ENCODE measurements at regions not wholly inside any gene's neighbourhood (a gene's known extent, or its start where the extent isn't known, plus 50 kb on each side); places are given as distances from the start of the nearest gene placed in this dataset.

GRCh38 chr3:13161021-13161759 lies 88.0 kb upstream of the IQSEC1 start:
- Mint-ChIP-seq H3K27me3 (ENCODE audit: unreplicated experiment) (peaks cover 13% of the 10 kb centered on the region), H3K9me3 (ENCODE audit: unreplicated experiment) (peaks cover 3% of the 10 kb centered on the region), H3K36me3 (ENCODE audit: low read depth, unreplicated experiment) (peaks cover 35% of the 10 kb centered on the region), H3K27ac (ENCODE audit: unreplicated experiment) (no peak overlapping the region), H3K4me3 (ENCODE audit: unreplicated experiment) (no peak overlapping the region), H3K4me1 (ENCODE audit: unreplicated experiment) (peaks cover 19% of the 10 kb centered on the region)
- TF ChIP-seq, protein P1, sequence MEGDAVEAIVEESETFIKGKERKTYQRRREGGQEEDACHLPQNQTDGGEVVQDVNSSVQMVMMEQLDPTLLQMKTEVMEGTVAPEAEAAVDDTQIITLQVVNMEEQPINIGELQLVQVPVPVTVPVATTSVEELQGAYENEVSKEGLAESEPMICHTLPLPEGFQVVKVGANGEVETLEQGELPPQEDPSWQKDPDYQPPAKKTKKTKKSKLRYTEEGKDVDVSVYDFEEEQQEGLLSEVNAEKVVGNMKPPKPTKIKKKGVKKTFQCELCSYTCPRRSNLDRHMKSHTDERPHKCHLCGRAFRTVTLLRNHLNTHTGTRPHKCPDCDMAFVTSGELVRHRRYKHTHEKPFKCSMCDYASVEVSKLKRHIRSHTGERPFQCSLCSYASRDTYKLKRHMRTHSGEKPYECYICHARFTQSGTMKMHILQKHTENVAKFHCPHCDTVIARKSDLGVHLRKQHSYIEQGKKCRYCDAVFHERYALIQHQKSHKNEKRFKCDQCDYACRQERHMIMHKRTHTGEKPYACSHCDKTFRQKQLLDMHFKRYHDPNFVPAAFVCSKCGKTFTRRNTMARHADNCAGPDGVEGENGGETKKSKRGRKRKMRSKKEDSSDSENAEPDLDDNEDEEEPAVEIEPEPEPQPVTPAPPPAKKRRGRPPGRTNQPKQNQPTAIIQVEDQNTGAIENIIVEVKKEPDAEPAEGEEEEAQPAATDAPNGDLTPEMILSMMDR (IDR thresholded peaks at IDR 0.05; ENCODE audit: unreplicated experiment): no peak
- DNase-seq (ENCODE audit: low spot score): no peak

DNA sequence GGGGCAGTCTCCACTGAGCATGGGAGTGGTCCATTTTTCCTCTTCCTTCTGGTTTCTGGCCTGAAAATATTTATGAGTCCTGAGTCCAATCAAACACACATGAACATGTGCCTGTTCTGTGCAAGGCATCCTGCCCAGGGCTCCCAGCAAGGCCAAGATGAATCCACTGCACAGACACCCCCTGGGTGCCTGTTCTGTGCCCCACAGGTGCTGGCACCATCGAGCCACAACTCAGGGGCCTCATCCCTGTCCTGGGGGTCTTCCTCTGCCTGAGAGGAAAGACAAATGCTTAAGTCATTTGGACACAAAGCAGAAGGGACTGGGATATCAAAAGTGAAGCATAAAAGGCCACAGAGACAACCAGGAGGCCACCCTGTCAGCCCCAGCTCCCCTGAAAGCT lies 87.4 kb upstream of the IQSEC1 start:
- DNase-seq (ENCODE audit: low spot score): no peak
- Mint-ChIP-seq H3K27me3 (ENCODE audit: unreplicated experiment) (peaks cover 13% of the 10 kb centered on the region), H3K36me3 (ENCODE audit: low read depth, unreplicated experiment) (peaks cover 37% of the 10 kb centered on the region), H3K9me3 (ENCODE audit: unreplicated experiment) (peaks cover 4% of the 10 kb centered on the region), H3K27ac (ENCODE audit: unreplicated experiment) (no peak overlapping the region), H3K4me1 (ENCODE audit: unreplicated experiment) (peaks cover 19% of the 10 kb centered on the region), H3K4me3 (ENCODE audit: unreplicated experiment) (no peak overlapping the region)
- TF ChIP-seq, protein P1 (IDR thresholded peaks at IDR 0.05; ENCODE audit: unreplicated experiment): no peak

DNA sequence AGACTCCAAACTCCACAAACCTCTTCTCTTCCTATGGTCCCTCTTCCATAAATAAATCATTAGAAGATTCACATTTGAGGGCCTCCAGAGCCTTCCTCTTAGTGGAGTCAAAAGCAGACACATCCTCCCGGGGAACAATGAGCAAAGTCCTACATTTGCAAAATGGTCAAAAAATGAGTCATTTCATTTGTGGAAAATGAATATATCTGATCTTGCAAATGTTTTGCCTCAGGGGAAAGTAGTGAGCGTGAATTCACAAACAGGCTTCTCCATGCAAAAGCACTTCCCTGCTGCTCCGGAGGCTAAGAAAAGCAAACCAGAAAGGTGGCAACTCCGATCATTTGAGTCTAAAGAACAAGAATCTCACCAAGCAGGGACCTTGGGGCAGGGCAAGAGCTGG lies 86.7 kb upstream of the IQSEC1 start:
- no peak overlapping the region for H3K4me3 Mint-ChIP-seq (ENCODE audit: unreplicated experiment)
- TF ChIP-seq, protein P1 (IDR thresholded peaks at IDR 0.05; ENCODE audit: unreplicated experiment): no peak
- peaks cover 19% of the 10 kb centered on the region for H3K4me1 Mint-ChIP-seq (ENCODE audit: unreplicated experiment)

GRCh38 chr3:13158871-13159270 lies 85.6 kb upstream of the IQSEC1 start:
- Mint-ChIP-seq H3K9me3 (ENCODE audit: unreplicated experiment) (peaks cover 4% of the 10 kb centered on the region), H3K4me1 (ENCODE audit: unreplicated experiment) (peaks cover 10% of the 10 kb centered on the region), H3K4me3 (ENCODE audit: unreplicated experiment) (no peak overlapping the region), H3K27ac (ENCODE audit: unreplicated experiment) (no peak overlapping the region), H3K27me3 (ENCODE audit: unreplicated experiment) (peaks cover 10% of the 10 kb centered on the region), H3K36me3 (ENCODE audit: low read depth, unreplicated experiment) (peaks cover 39% of the 10 kb centered on the region)
- DNase-seq (ENCODE audit: low spot score): no peak
- TF ChIP-seq, protein P1 (IDR thresholded peaks at IDR 0.05; ENCODE audit: unreplicated experiment): no peak

More for the DNA sequence above, 86.7 kb upstream of the IQSEC1 start:
- no peak overlapping the region for H3K27ac Mint-ChIP-seq (ENCODE audit: unreplicated experiment)
- peaks cover 4% of the 10 kb centered on the region for H3K9me3 Mint-ChIP-seq (ENCODE audit: unreplicated experiment)
- DNase-seq (ENCODE audit: low spot score): no peak
- H3K36me3 Mint-ChIP-seq (ENCODE audit: low read depth, unreplicated experiment): peaks cover 38% of the 10 kb centered on the region
- peaks cover 12% of the 10 kb centered on the region for H3K27me3 Mint-ChIP-seq (ENCODE audit: unreplicated experiment)

DNA sequence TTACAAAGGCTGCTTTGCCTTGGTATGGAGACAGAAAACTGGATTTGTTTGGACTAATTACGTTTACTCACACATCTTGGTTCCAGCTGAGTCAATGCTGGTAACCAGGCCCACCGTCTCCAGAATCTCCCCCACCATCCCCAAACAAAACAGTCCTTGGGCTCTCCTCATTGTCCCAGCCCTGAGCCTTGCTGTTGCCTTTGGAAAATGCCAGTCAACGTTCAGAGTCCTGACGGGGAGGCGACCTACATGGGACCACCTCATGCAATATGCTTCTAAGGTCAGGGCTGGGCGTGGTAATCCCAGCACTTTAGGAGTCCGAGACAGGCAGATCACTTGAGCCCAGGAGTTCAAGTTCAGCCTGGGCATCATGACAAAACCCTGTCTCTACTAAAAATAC lies 85.2 kb upstream of the IQSEC1 start:
- Mint-ChIP-seq H3K36me3 (ENCODE audit: low read depth, unreplicated experiment) (peaks cover 39% of the 10 kb centered on the region), H3K4me3 (ENCODE audit: unreplicated experiment) (no peak overlapping the region), H3K9me3 (ENCODE audit: unreplicated experiment) (peaks cover 4% of the 10 kb centered on the region), H3K27me3 (ENCODE audit: unreplicated experiment) (peaks cover 11% of the 10 kb centered on the region), H3K27ac (ENCODE audit: unreplicated experiment) (no peak overlapping the region), H3K4me1 (ENCODE audit: unreplicated experiment) (peaks cover 10% of the 10 kb centered on the region)
- TF ChIP-seq, protein P1 (IDR thresholded peaks at IDR 0.05; ENCODE audit: unreplicated experiment): no peak
- no peak for DNase-seq (ENCODE audit: low spot score)

Measured in endothelial cell (in vitro differentiated cells).